Muscle layer of colon (tissue), 2 donors: ENCODE measurements at regions not wholly inside any gene's neighbourhood (a gene's known extent, or its start where the extent isn't known, plus 50 kb on each side); places are given as distances from the start of the nearest gene placed in this dataset.

Experiments
- H3K27ac ChIP-seq: one replicate; pipeline ENCODE4 v1.7.0; 2013; ENCODE audit warnings: low read depth, mild to moderate bottlenecking, low read length, moderate library complexity
- H3K27me3 ChIP-seq, 2 donors: one replicate each; pipeline ENCODE4 v1.7.0; 2013; ENCODE audit warnings: low read length in 2 of 2, mild to moderate bottlenecking in 2 of 2; ENCODE audit not compliant: insufficient read depth in 2 of 2, control insufficient read depth in 1 of 2
- H3K36me3 ChIP-seq: one replicate; pipeline ENCODE4 v1.7.0; 2013; ENCODE audit warnings: mild to moderate bottlenecking, low read length; ENCODE audit not compliant: insufficient read depth
- H3K4me1 ChIP-seq: one replicate; pipeline ENCODE4 v1.7.0; 2013; ENCODE audit warnings: mild to moderate bottlenecking, low read length; ENCODE audit not compliant: insufficient read depth
- H3K4me3 ChIP-seq, 2 donors: one replicate each; pipeline ENCODE4 v1.7.0; 2013; ENCODE audit warnings: low read length in 2 of 2, low read depth in 1 of 2, mild to moderate bottlenecking in 1 of 2, moderate library complexity in 1 of 2
- H3K9ac ChIP-seq: one replicate; pipeline ENCODE4 v1.7.0; 2013; ENCODE audit warnings: low read length
- H3K9me3 ChIP-seq: one replicate; pipeline ENCODE4 v1.7.0; 2013; ENCODE audit warnings: mild to moderate bottlenecking, low read length
- donor health status: abdominal sarcoma.
- donor health status: Adenocarcinoma of cecum.

GRCh38 chr6:14876778-14877613 is 368.9 kb upstream of the JARID2 start:
- H3K27me3 ChIP-seq, result no peaks in the 10 kb centered on the region
- H3K4me1 ChIP-seq, result no peaks in the 10 kb centered on the region
- H3K9me3 ChIP-seq, result no peaks in the 10 kb centered on the region
- H3K4me3 ChIP-seq, result no peak overlapping the region
- no peak overlapping the region for H3K27ac ChIP-seq
- H3K36me3 ChIP-seq, result no peaks in the 10 kb centered on the region
- no peak overlapping the region for H3K9ac ChIP-seq

- Histone ChIP-seq H3K9me3 (no peaks in the 10 kb centered on the region), H3K27ac (no peak overlapping the region), H3K4me3 (no peak overlapping the region), H3K9ac (no peak overlapping the region), H3K27me3 (no peaks in the 10 kb centered on the region), H3K4me1 (peaks cover 4% of the 10 kb centered on the region), H3K36me3 (no peaks in the 10 kb centered on the region)
These were observed 368.1 kb upstream of the JARID2 start for GRCh38 chr6:14877758-14878157.

- no peak overlapping the region for H3K4me3 ChIP-seq
- H3K27ac ChIP-seq, result no peak overlapping the region
- no peaks in the 10 kb centered on the region for H3K9me3 ChIP-seq
- H3K9ac ChIP-seq, result no peak overlapping the region
- no peaks in the 10 kb centered on the region for H3K36me3 ChIP-seq
- H3K4me1 ChIP-seq, result peaks cover 4% of the 10 kb centered on the region
- H3K27me3 ChIP-seq, result no peaks in the 10 kb centered on the region
These were observed 365.8 kb upstream of the JARID2 start for GRCh38 chr6:14880052-14880451.

GRCh38 chr6:14880677-14881076 is 365.2 kb upstream of the JARID2 start:
- Histone ChIP-seq H3K9me3 (no peaks in the 10 kb centered on the region), H3K4me3 (no peak overlapping the region), H3K36me3 (no peaks in the 10 kb centered on the region), H3K4me1 (peaks cover 4% of the 10 kb centered on the region), H3K27me3 (no peaks in the 10 kb centered on the region), H3K27ac (no peak overlapping the region), H3K9ac (no peak overlapping the region)

- Histone ChIP-seq H3K27me3 (no peaks in the 10 kb centered on the region), H3K27ac (no peak overlapping the region), H3K4me3 (no peak overlapping the region), H3K9me3 (no peaks in the 10 kb centered on the region), H3K9ac (no peak overlapping the region), H3K4me1 (peaks cover 4% of the 10 kb centered on the region), H3K36me3 (no peaks in the 10 kb centered on the region)
These were observed 364.5 kb upstream of the JARID2 start for GRCh38 chr6:14881398-14881797.

GRCh38 chr6:14882394-14883026 is 363.4 kb upstream of the JARID2 start:
- Histone ChIP-seq H3K36me3 (no peaks in the 10 kb centered on the region), H3K27ac (no peak overlapping the region), H3K9ac (no peak overlapping the region), H3K4me1 (peaks cover 4% of the 10 kb centered on the region), H3K27me3 (no peaks in the 10 kb centered on the region), H3K4me3 (no peak overlapping the region), H3K9me3 (no peaks in the 10 kb centered on the region)

- no peak overlapping the region for H3K9ac ChIP-seq
- no peaks in the 10 kb centered on the region for H3K27me3 ChIP-seq
- no peak overlapping the region for H3K4me3 ChIP-seq
- no peaks in the 10 kb centered on the region for H3K36me3 ChIP-seq
- H3K4me1 ChIP-seq, result peaks cover 4% of the 10 kb centered on the region
- H3K27ac ChIP-seq, result no peak overlapping the region
- H3K9me3 ChIP-seq, result no peaks in the 10 kb centered on the region
These were observed 361.9 kb upstream of the JARID2 start for GRCh38 chr6:14883921-14884320.

- no peaks in the 10 kb centered on the region for H3K27me3 ChIP-seq
- H3K4me3 ChIP-seq, result no peak overlapping the region
- no peak overlapping the region for H3K9ac ChIP-seq
- H3K27ac ChIP-seq, result no peak overlapping the region
- H3K9me3 ChIP-seq, result no peaks in the 10 kb centered on the region
- H3K4me1 ChIP-seq, result peaks cover 4% of the 10 kb centered on the region
- no peaks in the 10 kb centered on the region for H3K36me3 ChIP-seq
These were observed 360.4 kb upstream of the JARID2 start for GRCh38 chr6:14885498-14885897.

- Histone ChIP-seq H3K27ac (no peak overlapping the region), H3K4me3 (no peak overlapping the region), H3K27me3 (no peaks in the 10 kb centered on the region), H3K9ac (no peak overlapping the region), H3K36me3 (no peaks in the 10 kb centered on the region), H3K9me3 (no peaks in the 10 kb centered on the region), H3K4me1 (peaks cover 4% of the 10 kb centered on the region)
These were observed 358.7 kb upstream of the JARID2 start for GRCh38 chr6:14887181-14887580.

- Histone ChIP-seq H3K4me1 (no peaks in the 10 kb centered on the region), H3K36me3 (no peaks in the 10 kb centered on the region), H3K9ac (no peak overlapping the region), H3K9me3 (no peaks in the 10 kb centered on the region), H3K27me3 (no peaks in the 10 kb centered on the region), H3K27ac (no peak overlapping the region), H3K4me3 (no peak overlapping the region)
These were observed 357.8 kb upstream of the JARID2 start for GRCh38 chr6:14887986-14888574.

GRCh38 chr6:14888575-14889000 is 357.3 kb upstream of the JARID2 start:
- no peak overlapping the region for H3K4me3 ChIP-seq
- H3K9me3 ChIP-seq, result no peaks in the 10 kb centered on the region
- no peak overlapping the region for H3K9ac ChIP-seq
- no peaks in the 10 kb centered on the region for H3K4me1 ChIP-seq
- H3K27ac ChIP-seq, result no peak overlapping the region
- no peaks in the 10 kb centered on the region for H3K36me3 ChIP-seq
- no peaks in the 10 kb centered on the region for H3K27me3 ChIP-seq
